ACC112 (cell line): ENCODE measurements at regions not wholly inside any gene's neighbourhood (a gene's known extent, or its start where the extent isn't known, plus 50 kb on each side); places are given as distances from the start of the nearest gene placed in this dataset.

Experiments used
- H2AFZ ChIP-seq: fragments of 200-600 bp; sonication (generic); one replicate; pipeline ENCODE4 v1.6.0; 2017; ENCODE audit warnings: antibody characterized with exemption, low read length; ENCODE audit not compliant: unreplicated experiment
- H3K27ac ChIP-seq: fragments of 200-600 bp; sonication (generic); 2 replicates; pipeline ENCODE4 v1.5.1; 2014; ENCODE audit warnings: low read depth, mild to moderate bottlenecking, antibody characterized with exemption, low read length, moderate library complexity
- H3K27me3 ChIP-seq: fragments of 200-600 bp; sonication (generic); 2 replicates; pipeline ENCODE4 v1.6.1; 2014; ENCODE audit warnings: mild to moderate bottlenecking, antibody characterized with exemption, low read length, moderate library complexity, mixed read lengths; ENCODE audit not compliant: insufficient read depth
- H3K36me3 ChIP-seq: fragments of 200-600 bp; sonication (generic); 2 replicates; pipeline ENCODE4 v1.6.1; 2016; ENCODE audit warnings: mild to moderate bottlenecking, antibody characterized with exemption, low read length, moderate library complexity, mixed read lengths; ENCODE audit not compliant: insufficient read depth
- H3K4me1 ChIP-seq: fragments of 200-600 bp; sonication (generic); one replicate; pipeline ENCODE4 v1.6.1; 2016; ENCODE audit warnings: low read length, mixed read lengths; ENCODE audit not compliant: insufficient read depth, unreplicated experiment, control insufficient read depth
- H3K4me3 ChIP-seq: fragments of 200-600 bp; sonication (generic); 2 replicates; pipeline ENCODE4 v1.5.1; 2014; ENCODE audit warnings: mild to moderate bottlenecking, low read depth, low read length
- H3K79me2 ChIP-seq: fragments of 200-600 bp; sonication (generic); one replicate; pipeline ENCODE4 v1.6.0; 2016; ENCODE audit warnings: low read length; ENCODE audit not compliant: control insufficient read depth, unreplicated experiment, insufficient read depth

- H3K4me3 ChIP-seq: no peak overlapping the region
These were observed 129.1 kb downstream of the PLK2 start for GRCh38 chr5:58330781-58331180.

GRCh38 chr5:58327289-58327688, 132.6 kb downstream of the PLK2 start:
- Histone ChIP-seq H3K27ac (no peak overlapping the region), H3K4me1 (peaks cover 6% of the 10 kb centered on the region), H3K4me3 (no peak overlapping the region), H3K79me2 (no peaks in the 10 kb centered on the region), H2AFZ (no peak overlapping the region), H3K36me3 (peaks cover 3% of the 10 kb centered on the region; the same call in 1 of the 2 replicates), H3K27me3 (no peaks in the 10 kb centered on the region)

More at GRCh38 chr5:58330781-58331180, 129.1 kb downstream of the PLK2 start:
- H3K79me2 ChIP-seq: no peaks in the 10 kb centered on the region
- H2AFZ ChIP-seq: no peak overlapping the region
- H3K36me3 ChIP-seq: peaks cover 3% of the 10 kb centered on the region; the same call in 1 of the 2 replicates
- H3K27me3 ChIP-seq: no peaks in the 10 kb centered on the region
- H3K4me1 ChIP-seq: no peaks in the 10 kb centered on the region
- H3K27ac ChIP-seq: no peak overlapping the region

- H3K27me3 ChIP-seq: no peaks in the 10 kb centered on the region
- no peak overlapping the region for H3K27ac ChIP-seq
- no peak overlapping the region for H3K4me3 ChIP-seq
- no peaks in the 10 kb centered on the region for H3K79me2 ChIP-seq
- peaks cover 8% of the 10 kb centered on the region for H3K4me1 ChIP-seq
- no peak overlapping the region for H2AFZ ChIP-seq
- H3K36me3 ChIP-seq: no peaks in the 10 kb centered on the region
These were observed 133.9 kb downstream of the PLK2 start for GRCh38 chr5:58326022-58326421.

GRCh38 chr5:58322453-58322852, 137.4 kb downstream of the PLK2 start:
- Histone ChIP-seq H3K27ac (no peak overlapping the region), H3K27me3 (no peaks in the 10 kb centered on the region), H2AFZ (peak overlapping the region; percentile 52), H3K79me2 (no peaks in the 10 kb centered on the region), H3K36me3 (no peaks in the 10 kb centered on the region), H3K4me3 (no peak overlapping the region), H3K4me1 (peaks cover 8% of the 10 kb centered on the region)

GRCh38 chr5:58318468-58318867, 141.4 kb downstream of the PLK2 start:
- H2AFZ ChIP-seq: no peak overlapping the region
- H3K4me3 ChIP-seq: no peak overlapping the region
- H3K27me3 ChIP-seq: no peaks in the 10 kb centered on the region
- H3K27ac ChIP-seq: no peak overlapping the region
- no peaks in the 10 kb centered on the region for H3K79me2 ChIP-seq
- H3K4me1 ChIP-seq: peaks cover 8% of the 10 kb centered on the region
- no peaks in the 10 kb centered on the region for H3K36me3 ChIP-seq

GRCh38 chr5:58317808-58318207, 142.1 kb downstream of the PLK2 start:
- no peak overlapping the region for H3K4me3 ChIP-seq
- H3K27ac ChIP-seq: no peak overlapping the region
- H2AFZ ChIP-seq: no peak overlapping the region
- H3K79me2 ChIP-seq: no peaks in the 10 kb centered on the region
- no peaks in the 10 kb centered on the region for H3K27me3 ChIP-seq
- no peaks in the 10 kb centered on the region for H3K36me3 ChIP-seq
- peaks cover 7% of the 10 kb centered on the region for H3K4me1 ChIP-seq

- Histone ChIP-seq H3K36me3 (no peaks in the 10 kb centered on the region), H3K27ac (no peak overlapping the region), H3K4me3 (no peak overlapping the region), H3K4me1 (no peaks in the 10 kb centered on the region), H3K79me2 (no peaks in the 10 kb centered on the region), H3K27me3 (no peaks in the 10 kb centered on the region), H2AFZ (no peak overlapping the region)
These were observed 142.9 kb downstream of the PLK2 start for GRCh38 chr5:58317009-58317408.

GRCh38 chr5:58315794-58316193, 144.1 kb downstream of the PLK2 start:
- H3K4me3 ChIP-seq: no peak overlapping the region
- H3K27me3 ChIP-seq: no peaks in the 10 kb centered on the region
- no peaks in the 10 kb centered on the region for H3K36me3 ChIP-seq
- H3K4me1 ChIP-seq: no peaks in the 10 kb centered on the region
- no peak overlapping the region for H3K27ac ChIP-seq
- no peaks in the 10 kb centered on the region for H3K79me2 ChIP-seq
- no peak overlapping the region for H2AFZ ChIP-seq

GRCh38 chr5:58314356-58315210, 145.3 kb downstream of the PLK2 start:
- H3K27ac ChIP-seq: no peak overlapping the region
- H3K27me3 ChIP-seq: no peaks in the 10 kb centered on the region
- no peaks in the 10 kb centered on the region for H3K36me3 ChIP-seq
- H3K4me3 ChIP-seq: no peak overlapping the region
- H2AFZ ChIP-seq: no peak overlapping the region
- H3K4me1 ChIP-seq: no peaks in the 10 kb centered on the region
- H3K79me2 ChIP-seq: no peaks in the 10 kb centered on the region

- Histone ChIP-seq H3K27me3 (no peaks in the 10 kb centered on the region), H3K79me2 (no peaks in the 10 kb centered on the region), H3K36me3 (no peaks in the 10 kb centered on the region), H3K27ac (no peak overlapping the region), H3K4me3 (no peak overlapping the region), H2AFZ (no peak overlapping the region), H3K4me1 (no peaks in the 10 kb centered on the region)
These were observed 147.6 kb downstream of the PLK2 start for GRCh38 chr5:58312299-58312698.

- Histone ChIP-seq H3K4me1 (no peaks in the 10 kb centered on the region), H2AFZ (no peak overlapping the region)
These were observed 148.4 kb downstream of the PLK2 start for GRCh38 chr5:58311526-58311925.

More at GRCh38 chr5:58311526-58311925, 148.4 kb downstream of the PLK2 start:
- H3K79me2 ChIP-seq: no peaks in the 10 kb centered on the region
- H3K36me3 ChIP-seq: no peaks in the 10 kb centered on the region
- H3K27ac ChIP-seq: no peak overlapping the region
- H3K4me3 ChIP-seq: no peak overlapping the region
- H3K27me3 ChIP-seq: no peaks in the 10 kb centered on the region
